Lower lobe of right lung (tissue), 2 donors: ENCODE measurements at regions not wholly inside any gene's neighbourhood (a gene's known extent, or its start where the extent isn't known, plus 50 kb on each side); places are given as distances from the start of the nearest gene placed in this dataset.

Experiments
- ATAC-seq, 2 donors: fragments of 200-7000 bp; cut with Tn5 transposase; one replicate each; pipeline ENCODE4 v1.9.1; 2020 to 2022; ENCODE audit warnings: mild to moderate bottlenecking in 2 of 2, moderate library complexity in 2 of 2
- DNase-seq: peaks from one replicate; pipeline ENCODE4 v3.0.0-alpha.2; 2020
- H3K27ac ChIP-seq: fragments of 200-600 bp; one replicate; pipeline ENCODE4 v1.8.0; 2022
- H3K27me3 ChIP-seq: fragments of 200-600 bp; one replicate; pipeline ENCODE4 v1.8.0; 2022; ENCODE audit warnings: low read depth
- H3K36me3 ChIP-seq: fragments of 200-600 bp; one replicate; pipeline ENCODE4 v1.8.0; 2022; ENCODE audit warnings: mild to moderate bottlenecking
- H3K4me1 ChIP-seq: fragments of 200-600 bp; one replicate; pipeline ENCODE4 v1.8.0; 2022
- H3K4me3 ChIP-seq: fragments of 200-600 bp; one replicate; pipeline ENCODE4 v1.8.0; 2022; ENCODE audit warnings: mild to moderate bottlenecking
- H3K9me3 ChIP-seq: fragments of 200-600 bp; one replicate; pipeline ENCODE4 v1.8.0; 2022
- CTCF ChIP-seq: fragments of 200-600 bp; IDR thresholded peaks from one replicate; pipeline ENCODE4 v1.8.0; 2022; ENCODE audit warnings: antibody characterized with exemption, mild to moderate bottlenecking
- intact Hi-C: fragments of 100-400 bp; cut with DNase I; formaldehyde crosslinking; loops from one replicate; pipeline ENCODE4 v1.11.0; 2022
- donor health status: DM: no; HTN: yes; CAD: no; lungs with severe emphysema.

DNA sequence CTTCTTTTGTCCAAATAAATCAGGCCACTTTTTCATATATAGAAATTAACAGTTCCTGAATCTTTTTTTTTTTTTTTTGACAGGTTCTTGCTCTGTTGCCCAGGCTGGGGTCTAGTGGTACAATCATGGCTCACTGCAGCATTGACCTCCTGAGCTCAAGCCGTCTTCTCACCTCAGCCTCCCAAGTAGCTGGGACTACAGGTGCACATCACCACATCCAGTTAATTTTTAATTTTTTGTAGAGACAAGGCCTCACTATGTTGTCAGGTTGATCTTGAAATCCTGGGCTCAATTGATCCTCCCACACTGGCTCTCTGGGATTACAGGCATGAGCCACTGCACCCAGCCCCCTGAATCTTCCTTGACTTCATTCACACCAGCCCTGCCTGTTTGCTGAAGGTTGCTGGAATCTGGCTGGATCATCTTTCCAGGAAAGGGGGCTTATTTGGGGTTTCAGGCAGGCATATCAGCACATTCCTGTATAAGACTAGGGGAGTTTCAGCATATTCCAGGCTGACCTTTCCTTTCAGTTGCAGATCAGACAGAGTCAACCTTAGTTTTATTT lies 78.2 kb upstream of the ARHGAP29 start:
- no peak for TF ChIP-seq CTCF
- DNase-seq (no peak), ATAC-seq (no peak)
- no peaks in the 10 kb centered on the region for H3K4me1 ChIP-seq
- H3K36me3 ChIP-seq = no peaks in the 10 kb centered on the region
- no peaks in the 10 kb centered on the region for H3K27me3 ChIP-seq
- no peaks in the 10 kb centered on the region for H3K9me3 ChIP-seq
- no peak overlapping the region for H3K27ac ChIP-seq
- intact Hi-C loops = no loop called here
- H3K4me3 ChIP-seq = no peak overlapping the region

DNA sequence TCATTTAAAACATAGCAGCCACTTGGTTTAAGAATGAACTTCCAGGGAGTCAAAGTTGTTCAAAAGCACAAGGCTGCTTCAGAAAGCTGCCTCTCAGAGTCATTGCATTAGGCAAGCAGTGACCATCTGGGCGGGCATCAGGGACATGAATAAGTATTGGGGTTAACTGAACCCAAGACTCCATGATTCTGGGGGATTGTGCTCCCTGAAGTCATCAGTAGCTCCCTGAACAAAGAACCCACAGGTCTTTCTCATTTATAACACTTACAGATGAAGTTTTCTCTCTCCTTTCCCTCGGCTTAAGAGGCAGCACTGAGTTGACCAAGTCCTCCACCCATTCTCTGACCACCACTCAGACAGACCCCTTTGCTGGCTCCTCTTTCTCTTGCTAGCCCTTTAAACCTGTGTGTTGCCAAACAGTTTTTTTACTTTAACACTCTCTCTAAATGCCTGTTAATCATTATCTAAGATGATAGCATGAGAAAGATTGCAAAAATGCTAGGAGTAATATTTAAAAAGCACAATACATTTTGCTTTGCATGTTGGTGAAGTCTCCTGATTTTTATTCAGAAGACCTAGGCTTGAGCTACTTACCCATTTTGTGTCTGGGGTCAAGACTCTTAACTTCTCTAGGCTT lies 77.0 kb upstream of the ARHGAP29 start:
- Histone ChIP-seq H3K4me3 (no peak overlapping the region), H3K4me1 (no peaks in the 10 kb centered on the region), H3K36me3 (no peaks in the 10 kb centered on the region), H3K27me3 (no peaks in the 10 kb centered on the region), H3K9me3 (no peaks in the 10 kb centered on the region), H3K27ac (no peak overlapping the region)
- intact Hi-C loops = no loop called here
- no peak for TF ChIP-seq CTCF
- ATAC-seq = no peak
- no peak for DNase-seq

DNA sequence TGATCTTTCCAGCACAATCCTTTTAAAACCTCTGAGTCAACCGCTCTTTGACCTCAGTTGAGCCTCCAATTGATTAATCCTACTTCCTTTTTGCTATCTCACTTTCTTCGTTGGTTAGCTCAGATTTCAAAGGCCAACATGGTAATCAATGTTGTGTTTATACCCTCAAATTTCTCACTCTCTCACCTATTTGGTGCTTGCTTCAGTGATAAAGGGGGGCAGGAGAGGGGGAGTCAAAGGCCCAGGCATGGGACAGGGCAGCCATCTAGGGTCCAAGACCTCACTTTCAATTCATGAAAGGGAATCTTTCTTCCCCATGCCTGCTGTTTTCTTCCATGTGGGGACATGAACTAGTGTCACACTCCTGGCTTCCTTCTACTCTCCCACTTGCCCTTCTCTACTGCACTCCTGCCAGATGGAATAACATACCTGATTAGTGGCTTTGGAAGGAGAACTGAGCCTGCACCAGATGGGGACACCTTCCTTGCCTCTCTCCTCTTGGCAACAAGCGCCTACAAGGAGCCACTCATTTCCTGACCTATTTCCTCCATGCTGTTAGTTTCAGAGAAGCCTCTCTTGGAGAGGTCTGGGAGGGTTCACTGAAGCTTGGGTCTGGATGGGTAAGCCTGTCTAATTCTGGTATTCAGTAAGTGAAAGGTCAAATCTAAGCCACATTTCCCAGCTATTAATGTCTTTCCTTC lies 73.3 kb upstream of the ARHGAP29 start:
- no peak for TF ChIP-seq CTCF
- no peak overlapping the region for H3K4me3 ChIP-seq
- H3K27ac ChIP-seq = no peak overlapping the region
- ATAC-seq (no peak), DNase-seq (no peak)
- no peaks in the 10 kb centered on the region for H3K4me1 ChIP-seq
- no peaks in the 10 kb centered on the region for H3K36me3 ChIP-seq
- intact Hi-C loops = no loop called here
- H3K9me3 ChIP-seq = no peaks in the 10 kb centered on the region
- no peaks in the 10 kb centered on the region for H3K27me3 ChIP-seq

- intact Hi-C loops = no loop called here
- no peak for ATAC-seq
Measured at GRCh38 chr1:94309829-94310569, 72.6 kb upstream of the ARHGAP29 start.

More at GRCh38 chr1:94309829-94310569, 72.6 kb upstream of the ARHGAP29 start:
- Histone ChIP-seq H3K9me3 (no peaks in the 10 kb centered on the region), H3K4me3 (no peak overlapping the region), H3K36me3 (no peaks in the 10 kb centered on the region), H3K27ac (no peak overlapping the region), H3K4me1 (no peaks in the 10 kb centered on the region), H3K27me3 (no peaks in the 10 kb centered on the region)
- TF ChIP-seq CTCF = no peak
- DNase-seq = no peak
